ENCODE measurements at regions not wholly inside any gene's neighbourhood (a gene's known extent, or its start where the extent isn't known, plus 50 kb on each side); places are given as distances from the start of the nearest gene placed in this dataset.
A peak's percentile ranks its signal among the peaks of the same experiment; 100 is the strongest.
"Not testable (repeated sequence)": the region's sequence is repeated elsewhere in the genome, so short reads cannot be mapped to it uniquely, and the experiment has no call there.

DNA sequence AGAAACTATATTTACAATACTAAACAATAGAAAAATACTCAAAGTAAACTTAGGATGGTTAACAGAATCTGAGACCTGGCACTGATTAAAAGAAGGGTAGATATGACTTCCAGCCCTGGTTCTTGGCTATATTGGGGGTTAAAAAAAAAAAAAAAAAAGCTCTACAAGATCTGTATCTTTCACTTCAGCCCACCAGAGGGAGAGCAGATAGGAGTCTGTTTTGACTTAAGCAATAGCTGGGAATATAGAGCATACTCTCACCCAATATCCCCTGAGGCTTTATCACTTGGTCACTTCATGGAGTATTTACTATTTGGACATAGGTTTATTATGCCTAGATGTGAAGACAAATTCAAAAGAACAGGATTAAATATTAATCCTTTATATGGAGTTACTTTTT is 598.9 kb upstream of the LINC00305 start:
- CTCF ChIA-PET (ENCODE audit: unreplicated experiment): no interaction called here
- Histone ChIP-seq H2AFZ (ENCODE audit: low read length) (no peak overlapping the region), H3K9me2 (ENCODE audit: insufficient read depth, low read length) (no peaks in the 10 kb centered on the region), H3K27ac (ENCODE audit: low read depth, low read length, poor library complexity, severe bottlenecking) (no peak overlapping the region), H3K4me2 (ENCODE audit: low read length) (no peak overlapping the region), H3K79me2 (ENCODE audit: insufficient read depth, low read depth, low read length) (no peaks in the 10 kb centered on the region), H3K4me3 (ENCODE audit: low read depth, low read length, poor library complexity, severe bottlenecking) (no peak overlapping the region), H3K36me3 (ENCODE audit: insufficient read depth, low read length) (no peaks in the 10 kb centered on the region), H3K9me3 (ENCODE audit: low read length) (no peaks in the 10 kb centered on the region), H4K20me1 (ENCODE audit: insufficient read depth, low read length) (no peaks in the 10 kb centered on the region), H3K4me1 (ENCODE audit: insufficient read depth, low read length, poor library complexity, severe bottlenecking) (no peaks in the 10 kb centered on the region)
- no TSS peak for BruUV-seq (replicated peaks)
- DNase-seq (ENCODE audit: low spot score): no peak
- TF ChIP-seq EZH2phosphoT487 (IDR thresholded peaks at IDR 0.05; ENCODE audit: borderline replicate concordance, low read depth, low read length): no peak
- TF ChIP-seq, protein P1, sequence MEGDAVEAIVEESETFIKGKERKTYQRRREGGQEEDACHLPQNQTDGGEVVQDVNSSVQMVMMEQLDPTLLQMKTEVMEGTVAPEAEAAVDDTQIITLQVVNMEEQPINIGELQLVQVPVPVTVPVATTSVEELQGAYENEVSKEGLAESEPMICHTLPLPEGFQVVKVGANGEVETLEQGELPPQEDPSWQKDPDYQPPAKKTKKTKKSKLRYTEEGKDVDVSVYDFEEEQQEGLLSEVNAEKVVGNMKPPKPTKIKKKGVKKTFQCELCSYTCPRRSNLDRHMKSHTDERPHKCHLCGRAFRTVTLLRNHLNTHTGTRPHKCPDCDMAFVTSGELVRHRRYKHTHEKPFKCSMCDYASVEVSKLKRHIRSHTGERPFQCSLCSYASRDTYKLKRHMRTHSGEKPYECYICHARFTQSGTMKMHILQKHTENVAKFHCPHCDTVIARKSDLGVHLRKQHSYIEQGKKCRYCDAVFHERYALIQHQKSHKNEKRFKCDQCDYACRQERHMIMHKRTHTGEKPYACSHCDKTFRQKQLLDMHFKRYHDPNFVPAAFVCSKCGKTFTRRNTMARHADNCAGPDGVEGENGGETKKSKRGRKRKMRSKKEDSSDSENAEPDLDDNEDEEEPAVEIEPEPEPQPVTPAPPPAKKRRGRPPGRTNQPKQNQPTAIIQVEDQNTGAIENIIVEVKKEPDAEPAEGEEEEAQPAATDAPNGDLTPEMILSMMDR (conservative IDR thresholded peaks at IDR 0.05; ENCODE audit: low read length): no peak
- intact Hi-C loops (cut with micrococcal nuclease; ENCODE audit: unreplicated experiment): no loop called here
- POLR2A ChIA-PET: no interaction called here

DNA sequence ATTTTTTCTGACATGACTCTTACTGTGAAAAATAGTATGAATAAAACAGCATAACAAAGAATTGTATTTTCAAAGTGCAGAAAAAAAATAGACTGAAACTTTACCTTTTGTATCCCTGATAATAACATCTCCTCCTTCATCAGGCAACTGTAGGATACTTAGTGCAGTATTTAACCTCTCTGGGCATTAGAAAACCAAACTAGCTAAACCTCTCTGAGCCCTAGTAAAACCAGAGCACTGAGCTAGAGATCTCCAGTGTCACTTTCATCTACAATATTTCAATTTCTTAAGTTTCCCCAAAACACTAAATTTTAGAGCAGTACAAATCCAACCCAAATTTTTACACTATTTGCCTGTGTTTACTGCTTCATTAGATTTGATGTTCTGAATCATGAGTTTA is 594.0 kb upstream of the LINC00305 start:
- H2AFZ ChIP-seq (ENCODE audit: low read length): peak overlapping the region; percentile 39; the same call in 1 of the 2 replicates
- intact Hi-C loops (cut with micrococcal nuclease; ENCODE audit: unreplicated experiment): no loop called here

DNA sequence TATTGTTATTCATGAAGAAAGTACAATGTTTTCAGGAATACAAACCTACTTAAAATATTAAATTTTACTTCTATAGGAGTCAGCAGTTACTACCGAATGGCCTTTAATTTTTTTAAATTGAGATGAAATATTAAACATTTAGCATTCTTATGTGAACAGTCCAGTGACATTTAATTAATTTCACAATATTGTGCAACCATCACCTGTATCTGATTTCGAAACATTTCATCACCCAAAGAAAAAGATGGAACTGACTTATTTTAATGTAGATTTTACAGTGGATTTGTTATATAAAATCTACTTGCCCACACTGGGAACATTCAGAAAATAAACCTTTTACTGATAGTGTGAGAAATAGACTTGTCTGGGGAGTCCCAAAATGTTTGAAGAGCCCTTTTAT is 585.2 kb upstream of the LINC00305 start:
- Histone ChIP-seq H2AFZ (ENCODE audit: low read length) (no peak overlapping the region), H4K20me1 (ENCODE audit: insufficient read depth, low read length) (no peaks in the 10 kb centered on the region), H3K36me3 (ENCODE audit: insufficient read depth, low read length) (no peaks in the 10 kb centered on the region; the same call in 1 of the 2 replicates), H3K9me3 (ENCODE audit: low read length) (no peaks in the 10 kb centered on the region), H3K9me2 (ENCODE audit: insufficient read depth, low read length) (no peaks in the 10 kb centered on the region), H3K27ac (ENCODE audit: low read depth, low read length, poor library complexity, severe bottlenecking) (no peak overlapping the region), H3K4me1 (ENCODE audit: insufficient read depth, low read length, poor library complexity, severe bottlenecking) (no peaks in the 10 kb centered on the region), H3K4me3 (ENCODE audit: low read depth, low read length, poor library complexity, severe bottlenecking) (no peak overlapping the region), H3K79me2 (ENCODE audit: insufficient read depth, low read depth, low read length) (no peaks in the 10 kb centered on the region), H3K4me2 (ENCODE audit: low read length) (no peak overlapping the region)
- intact Hi-C loops (cut with micrococcal nuclease; ENCODE audit: unreplicated experiment): no loop called here
- no TSS peak for BruUV-seq (replicated peaks)
- POLR2A ChIA-PET: no interaction called here
- no peak for TF ChIP-seq EZH2phosphoT487 (IDR thresholded peaks at IDR 0.05; ENCODE audit: borderline replicate concordance, low read depth, low read length)
- TF ChIP-seq, protein P1 (conservative IDR thresholded peaks at IDR 0.05; ENCODE audit: low read length): no peak
- CTCF ChIA-PET (ENCODE audit: unreplicated experiment): no interaction called here
- DNase-seq (ENCODE audit: low spot score): no peak

More for the DNA sequence above, 594.0 kb upstream of the LINC00305 start:
- no peaks in the 10 kb centered on the region for H3K9me3 ChIP-seq (ENCODE audit: low read length)
- H3K4me2 ChIP-seq (ENCODE audit: low read length): peak overlapping the region; percentile 29
- H3K27ac ChIP-seq (ENCODE audit: low read depth, low read length, poor library complexity, severe bottlenecking): no peak overlapping the region
- H3K9me2 ChIP-seq (ENCODE audit: insufficient read depth, low read length): no peaks in the 10 kb centered on the region
- H4K20me1 ChIP-seq (ENCODE audit: insufficient read depth, low read length): no peaks in the 10 kb centered on the region
- H3K4me3 ChIP-seq (ENCODE audit: low read depth, low read length, poor library complexity, severe bottlenecking): no peak overlapping the region
- CTCF ChIA-PET (ENCODE audit: unreplicated experiment): no interaction called here
- no peaks in the 10 kb centered on the region for H3K36me3 ChIP-seq (ENCODE audit: insufficient read depth, low read length)
- no TSS peak for BruUV-seq (replicated peaks)
- POLR2A ChIA-PET: no interaction called here
- H3K4me1 ChIP-seq (ENCODE audit: insufficient read depth, low read length, poor library complexity, severe bottlenecking): no peaks in the 10 kb centered on the region
- TF ChIP-seq, protein P1 (conservative IDR thresholded peaks at IDR 0.05; ENCODE audit: low read length): no peak
- TF ChIP-seq EZH2phosphoT487 (IDR thresholded peaks at IDR 0.05; ENCODE audit: borderline replicate concordance, low read depth, low read length): no peak
- no peak for DNase-seq (ENCODE audit: low spot score)
- H3K79me2 ChIP-seq (ENCODE audit: insufficient read depth, low read depth, low read length): no peaks in the 10 kb centered on the region

DNA sequence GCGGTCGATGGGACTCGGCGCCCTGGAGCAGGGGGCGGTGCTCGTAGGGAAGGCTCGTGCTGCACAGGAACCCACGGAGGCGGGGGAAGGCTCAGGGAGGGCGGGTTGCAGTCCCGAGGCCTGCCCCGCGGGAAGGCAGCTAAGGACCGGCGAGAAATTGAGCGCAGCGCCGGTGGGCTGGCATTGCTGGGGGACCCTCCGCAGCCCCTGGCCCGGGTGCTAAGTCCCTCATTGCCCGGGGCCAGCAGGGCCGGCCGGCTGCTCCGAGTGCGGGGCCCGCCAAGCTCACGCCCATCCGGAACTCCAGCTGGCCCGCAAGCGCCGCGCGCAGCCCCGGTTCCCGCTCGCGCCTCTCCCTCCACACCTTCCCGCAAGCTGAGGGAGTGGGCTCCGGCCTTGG is 576.8 kb upstream of the LINC00305 start:
- intact Hi-C loops (cut with micrococcal nuclease; ENCODE audit: unreplicated experiment); BruUV-seq (replicated peaks); DNase-seq (ENCODE audit: low spot score); H3K9me3 ChIP-seq (ENCODE audit: low read length); H3K4me3 ChIP-seq (ENCODE audit: low read depth, low read length, poor library complexity, severe bottlenecking); CTCF ChIA-PET (ENCODE audit: unreplicated experiment); H3K4me2 ChIP-seq (ENCODE audit: low read length); H3K27ac ChIP-seq (ENCODE audit: low read depth, low read length, poor library complexity, severe bottlenecking); H2AFZ ChIP-seq (ENCODE audit: low read length); H3K36me3 ChIP-seq (ENCODE audit: insufficient read depth, low read length); H4K20me1 ChIP-seq (ENCODE audit: insufficient read depth, low read length); POLR2A ChIA-PET; H3K4me1 ChIP-seq (ENCODE audit: insufficient read depth, low read length, poor library complexity, severe bottlenecking); H3K9me2 ChIP-seq (ENCODE audit: insufficient read depth, low read length); H3K79me2 ChIP-seq (ENCODE audit: insufficient read depth, low read depth, low read length): not testable (repeated sequence)
